ENCODE measurements at regions not wholly inside any gene's neighbourhood (a gene's known extent, or its start where the extent isn't known, plus 50 kb on each side); places are given as distances from the start of the nearest gene placed in this dataset.

DNA sequence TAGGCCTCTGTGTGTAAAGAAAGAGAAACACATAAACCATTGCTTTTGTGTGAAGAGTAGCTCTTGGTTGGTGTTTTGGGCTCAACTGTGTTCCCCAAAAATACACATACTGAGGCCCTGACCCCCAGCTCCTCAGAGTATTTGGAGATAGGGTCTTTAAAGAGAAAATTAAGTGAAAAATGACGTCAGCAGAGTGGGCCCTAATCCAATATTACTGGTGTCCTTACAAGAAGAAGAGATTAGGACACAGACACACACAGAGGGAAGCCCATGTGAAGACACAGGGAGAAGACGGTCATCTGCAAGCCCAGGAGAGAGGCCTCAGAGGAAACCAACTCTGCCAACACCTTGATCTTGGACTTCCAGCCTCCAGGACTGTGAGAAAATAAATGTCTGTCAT lies 76.9 kb upstream of the PGBD5 start:
- TF ChIP-seq ZBTB7A (IDR thresholded peaks at IDR 0.05; ENCODE audit: low read depth) (no peak), CREB1 (IDR thresholded peaks at IDR 0.05; ENCODE audit: low read depth) (no peak), NFIC (IDR thresholded peaks at IDR 0.05) (no peak), EP300 (IDR thresholded peaks at IDR 0.05; ENCODE audit: borderline replicate concordance) (no peak), EGR1 (IDR thresholded peaks at IDR 0.05) (no peak)
- TF ChIP-seq, protein P1, sequence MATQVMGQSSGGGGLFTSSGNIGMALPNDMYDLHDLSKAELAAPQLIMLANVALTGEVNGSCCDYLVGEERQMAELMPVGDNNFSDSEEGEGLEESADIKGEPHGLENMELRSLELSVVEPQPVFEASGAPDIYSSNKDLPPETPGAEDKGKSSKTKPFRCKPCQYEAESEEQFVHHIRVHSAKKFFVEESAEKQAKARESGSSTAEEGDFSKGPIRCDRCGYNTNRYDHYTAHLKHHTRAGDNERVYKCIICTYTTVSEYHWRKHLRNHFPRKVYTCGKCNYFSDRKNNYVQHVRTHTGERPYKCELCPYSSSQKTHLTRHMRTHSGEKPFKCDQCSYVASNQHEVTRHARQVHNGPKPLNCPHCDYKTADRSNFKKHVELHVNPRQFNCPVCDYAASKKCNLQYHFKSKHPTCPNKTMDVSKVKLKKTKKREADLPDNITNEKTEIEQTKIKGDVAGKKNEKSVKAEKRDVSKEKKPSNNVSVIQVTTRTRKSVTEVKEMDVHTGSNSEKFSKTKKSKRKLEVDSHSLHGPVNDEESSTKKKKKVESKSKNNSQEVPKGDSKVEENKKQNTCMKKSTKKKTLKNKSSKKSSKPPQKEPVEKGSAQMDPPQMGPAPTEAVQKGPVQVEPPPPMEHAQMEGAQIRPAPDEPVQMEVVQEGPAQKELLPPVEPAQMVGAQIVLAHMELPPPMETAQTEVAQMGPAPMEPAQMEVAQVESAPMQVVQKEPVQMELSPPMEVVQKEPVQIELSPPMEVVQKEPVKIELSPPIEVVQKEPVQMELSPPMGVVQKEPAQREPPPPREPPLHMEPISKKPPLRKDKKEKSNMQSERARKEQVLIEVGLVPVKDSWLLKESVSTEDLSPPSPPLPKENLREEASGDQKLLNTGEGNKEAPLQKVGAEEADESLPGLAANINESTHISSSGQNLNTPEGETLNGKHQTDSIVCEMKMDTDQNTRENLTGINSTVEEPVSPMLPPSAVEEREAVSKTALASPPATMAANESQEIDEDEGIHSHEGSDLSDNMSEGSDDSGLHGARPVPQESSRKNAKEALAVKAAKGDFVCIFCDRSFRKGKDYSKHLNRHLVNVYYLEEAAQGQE (IDR thresholded peaks at IDR 0.05; ENCODE audit: low read depth), result no peak
